G401 (cell line): ENCODE measurements at regions not wholly inside any gene's neighbourhood (a gene's known extent, or its start where the extent isn't known, plus 50 kb on each side); places are given as distances from the start of the nearest gene placed in this dataset.
A peak's percentile ranks its signal among the peaks of the same experiment; 100 is the strongest.
"Not testable (repeated sequence)": the region's sequence is repeated elsewhere in the genome, so short reads cannot be mapped to it uniquely, and the experiment has no call there.

Experiments used
- DNase-seq: peaks from one replicate; pipeline ENCODE4 v3.0.0-alpha.2; 2015; ENCODE audit warnings: low spot score
- in situ Hi-C: cut with HindIII; loops from 2 replicates; pipeline ENCODE4 v1.10.0; 2016; ENCODE audit warnings: low sequenced_read_pairs, mixed read lengths

DNA sequence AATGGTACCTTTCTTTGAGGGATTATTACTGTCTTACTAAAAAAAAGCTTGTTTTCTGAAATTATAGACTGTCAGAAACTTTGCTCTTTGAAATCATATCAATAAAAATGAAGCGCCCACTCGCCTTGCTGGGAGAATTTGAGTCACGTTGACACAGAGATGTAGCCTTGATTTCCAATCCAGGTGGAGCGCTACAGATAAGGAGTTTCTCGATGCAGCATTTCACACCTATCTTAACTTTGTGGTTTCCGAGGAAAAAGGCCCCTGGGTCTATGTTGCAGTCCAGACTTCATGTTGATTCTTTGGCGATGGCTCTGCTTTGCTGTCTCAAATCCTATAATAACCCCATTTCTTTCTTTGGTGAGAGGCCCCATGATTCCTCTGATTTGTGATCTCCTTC lies 158.1 kb upstream of the ARG1 start:
- in situ Hi-C loops = no loop called here
- DNase-seq = no peak

DNA sequence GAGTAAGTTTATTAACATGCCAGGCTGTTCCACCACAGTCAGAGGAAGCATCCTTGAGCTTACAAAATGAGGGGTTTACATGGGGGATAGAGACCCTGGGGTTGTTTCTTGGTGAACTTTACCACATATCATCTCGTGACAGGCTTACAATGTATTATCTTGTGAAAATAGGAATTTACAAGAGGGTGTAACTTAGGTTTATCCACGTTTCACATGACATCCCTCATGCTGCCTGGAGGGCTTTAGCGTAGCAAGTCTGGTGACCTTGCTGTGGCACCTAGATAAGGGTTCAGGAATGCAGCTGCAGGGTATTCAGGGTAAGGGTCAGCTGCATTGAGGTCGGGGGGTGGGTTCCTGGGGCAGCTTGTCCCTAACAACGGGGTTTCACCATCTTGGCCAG lies 154.6 kb upstream of the ARG1 start:
- DNase-seq = no peak
- in situ Hi-C loops = no loop called here

DNA sequence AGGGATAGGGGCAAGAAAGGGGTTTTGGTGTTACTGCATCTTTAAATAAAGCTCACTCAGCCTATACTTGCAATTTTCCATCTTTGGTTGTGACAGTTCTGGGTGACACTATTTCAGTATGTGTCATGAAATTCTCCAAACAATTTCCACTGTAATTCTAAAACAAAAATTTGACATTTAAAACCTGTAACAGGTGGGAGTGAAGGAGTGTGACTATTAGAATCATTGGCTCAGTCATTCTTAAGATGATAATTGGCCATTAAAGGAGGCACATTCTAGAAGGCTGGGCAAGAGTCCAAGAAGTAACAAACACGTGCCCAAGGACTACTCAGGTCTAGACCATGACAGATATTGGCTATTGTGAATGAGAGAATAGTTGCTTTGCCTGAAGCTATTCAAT lies 153.3 kb upstream of the ARG1 start:
- DNase-seq = no peak
- in situ Hi-C loops = no loop called here

- DNase-seq = no peak
- in situ Hi-C loops = no loop called here
Measured at GRCh38 chr6:131424016-131424415, 149.0 kb upstream of the ARG1 start.

DNA sequence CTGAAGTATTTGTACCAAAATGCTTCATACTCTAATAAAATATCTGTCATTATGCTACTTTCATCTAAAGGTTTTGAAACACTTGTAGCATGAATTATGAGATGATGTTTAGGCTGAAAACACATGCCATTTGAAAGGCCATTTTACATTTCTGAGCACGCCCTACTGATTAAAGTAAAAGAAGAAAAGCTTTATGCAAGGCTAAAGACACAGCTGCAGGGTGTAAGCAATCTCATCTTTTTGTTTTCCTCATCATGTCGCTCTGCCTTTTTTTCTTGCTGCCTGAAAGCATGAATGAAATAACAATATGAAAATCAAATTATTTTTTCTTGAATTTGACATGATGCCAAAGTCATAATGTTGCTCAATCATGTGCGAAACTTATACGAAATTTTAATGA lies 148.6 kb upstream of the ARG1 start:
- in situ Hi-C loops = no loop called here
- DNase-seq = no peak

DNA sequence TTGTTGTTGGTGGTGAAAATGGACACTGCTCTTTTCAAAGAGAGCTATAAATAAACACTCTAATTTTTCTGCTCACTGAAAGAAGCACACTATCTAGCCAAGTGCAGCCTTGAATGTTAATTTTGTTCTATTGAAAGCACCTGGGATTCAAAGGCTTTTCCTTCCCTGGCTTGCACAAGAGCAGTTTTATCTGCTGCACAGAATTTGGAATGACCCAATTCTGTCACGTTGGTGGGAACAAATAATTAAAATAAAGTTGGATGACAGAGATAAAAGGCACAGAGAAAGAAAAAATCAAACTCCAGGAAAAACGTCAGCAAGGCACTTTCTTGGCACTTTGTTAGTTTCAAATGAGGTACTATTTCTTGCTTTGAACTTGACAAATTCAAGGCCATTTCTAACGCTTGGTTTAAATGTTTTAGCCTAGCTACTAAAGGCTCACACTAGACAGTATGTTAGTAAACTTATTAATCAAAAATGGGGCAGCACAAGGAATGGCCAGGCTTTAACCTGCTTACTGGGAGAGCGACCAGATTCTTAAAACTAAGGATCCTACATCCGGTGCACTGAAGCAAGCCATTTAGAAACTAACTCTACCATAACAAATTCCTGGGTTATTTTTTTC lies 145.5 kb upstream of the ARG1 start:
- in situ Hi-C loops = no loop called here
- peak; percentile 24 for DNase-seq

GRCh38 chr6:131430531-131430930 lies 142.5 kb upstream of the ARG1 start:
- DNase-seq = no peak
- in situ Hi-C loops = no loop called here

GRCh38 chr6:131431718-131432117 lies 141.3 kb upstream of the ARG1 start:
- in situ Hi-C loops = no loop called here
- DNase-seq = no peak

GRCh38 chr6:131433927-131434326 lies 139.1 kb upstream of the ARG1 start:
- DNase-seq = no peak
- in situ Hi-C loops = no loop called here

- DNase-seq = no peak
- in situ Hi-C loops = no loop called here
Measured at GRCh38 chr6:131436358-131436757, 136.7 kb upstream of the ARG1 start.

DNA sequence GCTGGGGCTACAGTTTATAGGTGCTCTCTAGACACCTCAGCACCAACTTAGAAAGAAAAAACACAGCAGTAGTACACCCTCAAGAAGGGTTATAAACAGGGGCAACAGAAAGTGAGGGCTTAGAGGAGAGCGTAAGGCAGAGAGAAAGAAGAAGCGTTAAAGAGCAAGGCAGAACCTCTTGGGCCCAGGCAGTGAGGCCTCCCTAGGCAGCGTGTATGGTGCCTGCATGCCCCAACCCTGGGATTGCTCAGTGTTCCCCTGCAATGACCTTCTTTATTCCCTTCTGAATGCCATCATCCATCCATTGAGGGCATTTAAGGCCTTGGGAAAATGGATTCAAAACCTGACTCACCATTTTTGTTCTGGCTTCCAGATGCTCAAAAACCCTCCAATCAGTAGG lies 130.0 kb upstream of the ARG1 start:
- in situ Hi-C loops = no loop called here

GRCh38 chr6:131443514-131443913 lies 129.5 kb upstream of the ARG1 start:
- in situ Hi-C loops = no loop called here
- DNase-seq = no peak

More for the DNA sequence above, 130.0 kb upstream of the ARG1 start:
- DNase-seq = no peak

GRCh38 chr6:131445356-131445755 lies 127.7 kb upstream of the ARG1 start:
- DNase-seq, in situ Hi-C loops: not testable (repeated sequence)

- in situ Hi-C loops = no loop called here
- no peak for DNase-seq
Measured at GRCh38 chr6:131450861-131451260, 122.2 kb upstream of the ARG1 start.

DNA sequence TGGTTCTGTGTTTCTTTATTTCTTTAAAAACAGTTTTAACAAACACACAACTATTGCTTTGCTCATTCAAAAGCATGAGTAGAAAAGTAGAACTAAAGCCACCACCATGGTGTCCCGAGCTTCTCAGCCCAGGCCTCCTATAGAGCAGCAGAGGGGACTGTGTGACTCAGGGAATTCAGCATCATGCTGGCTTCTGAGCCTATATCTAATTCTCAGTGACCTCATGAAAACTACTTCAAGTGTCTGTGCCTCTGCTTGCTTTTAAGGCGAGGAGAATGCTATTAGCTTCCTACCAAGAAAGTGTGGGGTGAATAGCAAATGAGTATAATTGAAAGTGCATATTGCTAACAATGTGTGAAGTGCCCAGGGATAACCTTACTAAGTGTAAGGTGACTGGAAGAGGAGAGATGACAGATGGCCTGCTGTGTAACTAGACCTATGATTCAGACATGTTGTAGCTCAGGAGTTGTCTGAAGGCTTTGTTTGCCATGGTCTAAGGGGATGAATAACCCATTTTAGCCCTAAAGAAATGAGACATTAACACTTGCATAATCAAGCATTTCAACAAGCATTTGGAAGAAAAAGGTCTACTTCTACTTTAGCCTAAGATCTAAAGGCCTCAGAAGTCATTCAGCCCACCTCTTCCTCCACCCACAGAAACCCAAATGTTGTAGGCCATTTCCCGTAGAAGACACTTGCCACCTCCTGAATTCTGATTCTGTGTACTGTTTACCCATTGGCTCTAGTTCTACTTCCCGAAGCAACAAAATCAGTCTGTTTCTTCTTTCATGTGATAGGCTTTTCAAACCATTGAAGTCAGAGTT lies 121.5 kb upstream of the ARG1 start:
- no peak for DNase-seq
- in situ Hi-C loops = no loop called here

GRCh38 chr6:131453803-131454202 lies 119.2 kb upstream of the ARG1 start:
- DNase-seq = no peak
- in situ Hi-C loops = no loop called here

DNA sequence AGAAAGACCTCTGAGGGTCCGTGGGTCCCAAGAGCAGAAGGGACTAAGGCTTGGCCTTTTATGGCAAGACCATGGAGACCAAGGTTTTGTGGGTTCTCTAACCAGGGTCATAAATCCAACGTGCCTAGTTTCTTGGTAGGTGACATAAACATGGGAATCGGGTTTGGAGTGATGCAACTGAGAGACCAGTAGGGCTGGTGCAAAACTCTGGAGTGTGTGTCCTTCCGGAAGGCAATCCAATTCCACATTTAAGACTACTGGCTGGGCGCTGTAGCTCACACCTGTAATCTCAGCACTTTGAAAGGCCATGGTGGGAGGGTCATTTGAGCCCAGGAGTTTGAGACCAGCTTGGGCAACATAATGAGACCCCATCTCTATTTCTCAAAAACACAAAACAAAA lies 116.5 kb upstream of the ARG1 start:
- in situ Hi-C loops = no loop called here
- DNase-seq = no peak

GRCh38 chr6:131459005-131459404 lies 114.0 kb upstream of the ARG1 start:
- no peak for DNase-seq
- in situ Hi-C loops = no loop called here

DNA sequence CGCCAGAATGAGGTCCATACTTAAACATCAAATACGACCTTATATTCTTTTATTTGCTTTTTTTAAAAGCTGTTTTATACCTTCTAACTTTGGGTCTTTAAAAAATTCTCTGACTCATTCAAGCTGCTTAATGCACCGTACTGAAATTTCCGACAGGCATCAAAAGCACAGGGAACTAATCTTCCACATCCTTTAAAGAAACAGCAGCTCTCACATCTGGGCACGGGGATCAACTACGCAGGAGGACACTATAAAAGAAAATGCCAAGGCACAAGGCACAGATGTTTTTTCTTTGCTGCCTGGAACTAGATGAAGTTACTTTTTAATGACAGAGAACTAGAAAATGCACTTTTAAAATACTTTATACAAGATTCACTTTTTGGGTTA lies 112.4 kb upstream of the ARG1 start:
- DNase-seq = no peak
- in situ Hi-C loops = no loop called here

GRCh38 chr6:131469130-131469529 lies 103.9 kb upstream of the ARG1 start:
- DNase-seq = peak; percentile 15
- in situ Hi-C loops = no loop called here

- in situ Hi-C loops = no loop called here
- DNase-seq = no peak
Measured at GRCh38 chr6:131470534-131470933, 102.5 kb upstream of the ARG1 start.
